Mucosa of descending colon (tissue), 3 donors: ENCODE measurements at regions not wholly inside any gene's neighbourhood (a gene's known extent, or its start where the extent isn't known, plus 50 kb on each side); places are given as distances from the start of the nearest gene placed in this dataset.

ENCODE experiments used
- ATAC-seq: fragments of 200-7000 bp; cut with Tn5 transposase; one replicate; pipeline ENCODE4 v1.9.1; 2020; ENCODE audit warnings: mild to moderate bottlenecking, moderate library complexity
- DNase-seq, 3 donors: peaks; one replicate each; pipeline ENCODE4 v3.0.0-alpha.2; 2020
- H3K36me3 ChIP-seq: fragments of 200-600 bp; one replicate; pipeline ENCODE4 v1.8.0; 2021; ENCODE audit warnings: low read depth, mild to moderate bottlenecking
- H3K4me1 ChIP-seq: fragments of 200-600 bp; one replicate; pipeline ENCODE4 v1.8.0; 2021; ENCODE audit warnings: low read depth, mild to moderate bottlenecking
- H3K4me3 ChIP-seq: fragments of 200-600 bp; one replicate; pipeline ENCODE4 v1.8.0; 2021; ENCODE audit warnings: mild to moderate bottlenecking
- H3K9me3 ChIP-seq: fragments of 200-600 bp; one replicate; pipeline ENCODE4 v1.8.0; 2021; ENCODE audit warnings: mild to moderate bottlenecking
- intact Hi-C, 2 donors: fragments of 100-400 bp; cut with DNase I in 1 of 2; cut with micrococcal nuclease in 1 of 2; formaldehyde crosslinking; loops; one replicate each; pipeline versions ENCODE4 v1.11.0 to v1.11.1; 2022; cut with DNase I, micrococcal nuclease
- TF ChIP-seq, protein P1 (sequence below): fragments of 200-600 bp; IDR thresholded peaks from one replicate; pipeline ENCODE4 v1.8.0; 2022; ENCODE audit warnings: antibody characterized with exemption, mild to moderate bottlenecking
- donor health status: DM: no; HTN: no; CAD: no; lungs with moderate emphysema.
- donor health status: DM: no; HTN: no; CAD: no.
- donor health status: DM: no; HTN: yes; CAD: no.

GRCh38 chr1:60818969-60819701 lies 263.2 kb upstream of the NFIA start:
- Histone ChIP-seq H3K4me3 (no peak overlapping the region), H3K36me3 (no peaks in the 10 kb centered on the region), H3K4me1 (no peaks in the 10 kb centered on the region), H3K9me3 (no peaks in the 10 kb centered on the region)
- intact Hi-C loops, result no loop called here
- no peak for DNase-seq
- ATAC-seq, result no peak
- TF ChIP-seq, protein P1, sequence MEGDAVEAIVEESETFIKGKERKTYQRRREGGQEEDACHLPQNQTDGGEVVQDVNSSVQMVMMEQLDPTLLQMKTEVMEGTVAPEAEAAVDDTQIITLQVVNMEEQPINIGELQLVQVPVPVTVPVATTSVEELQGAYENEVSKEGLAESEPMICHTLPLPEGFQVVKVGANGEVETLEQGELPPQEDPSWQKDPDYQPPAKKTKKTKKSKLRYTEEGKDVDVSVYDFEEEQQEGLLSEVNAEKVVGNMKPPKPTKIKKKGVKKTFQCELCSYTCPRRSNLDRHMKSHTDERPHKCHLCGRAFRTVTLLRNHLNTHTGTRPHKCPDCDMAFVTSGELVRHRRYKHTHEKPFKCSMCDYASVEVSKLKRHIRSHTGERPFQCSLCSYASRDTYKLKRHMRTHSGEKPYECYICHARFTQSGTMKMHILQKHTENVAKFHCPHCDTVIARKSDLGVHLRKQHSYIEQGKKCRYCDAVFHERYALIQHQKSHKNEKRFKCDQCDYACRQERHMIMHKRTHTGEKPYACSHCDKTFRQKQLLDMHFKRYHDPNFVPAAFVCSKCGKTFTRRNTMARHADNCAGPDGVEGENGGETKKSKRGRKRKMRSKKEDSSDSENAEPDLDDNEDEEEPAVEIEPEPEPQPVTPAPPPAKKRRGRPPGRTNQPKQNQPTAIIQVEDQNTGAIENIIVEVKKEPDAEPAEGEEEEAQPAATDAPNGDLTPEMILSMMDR, result no peak

DNA sequence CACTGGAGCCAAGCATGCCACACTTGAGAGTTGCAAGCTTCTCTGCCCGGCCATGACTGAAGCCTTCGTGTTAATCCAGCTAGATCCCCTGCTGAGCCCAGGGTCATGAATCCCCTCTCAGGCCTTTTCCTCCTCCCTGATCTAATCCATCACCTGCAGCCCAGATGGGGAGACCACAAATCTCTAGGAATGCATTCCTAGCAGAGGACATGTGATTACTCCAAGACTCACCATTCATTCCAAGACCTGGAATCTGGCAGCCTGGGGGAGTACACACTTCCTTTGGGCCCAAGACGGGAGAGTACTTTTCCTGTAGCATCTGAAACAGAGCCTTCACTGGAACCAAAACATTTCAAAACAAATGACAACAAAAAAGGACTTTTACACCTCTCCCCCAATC lies 269.3 kb upstream of the NFIA start:
- intact Hi-C loops, result no loop called here
- Histone ChIP-seq H3K4me3 (no peak overlapping the region), H3K4me1 (no peaks in the 10 kb centered on the region), H3K9me3 (no peaks in the 10 kb centered on the region), H3K36me3 (no peaks in the 10 kb centered on the region)
- DNase-seq, result no peak
- TF ChIP-seq, protein P1, result no peak
- no peak for ATAC-seq

- Histone ChIP-seq H3K9me3 (no peaks in the 10 kb centered on the region), H3K4me3 (no peak overlapping the region), H3K4me1 (no peaks in the 10 kb centered on the region), H3K36me3 (no peaks in the 10 kb centered on the region)
- no peak for ATAC-seq
- no peak for DNase-seq
- intact Hi-C loops, result no loop called here
- TF ChIP-seq, protein P1, result no peak
Measured at GRCh38 chr1:60809204-60809980, 273.0 kb upstream of the NFIA start.

- TF ChIP-seq, protein P1, result no peak
- Histone ChIP-seq H3K36me3 (no peaks in the 10 kb centered on the region), H3K9me3 (no peaks in the 10 kb centered on the region), H3K4me1 (no peaks in the 10 kb centered on the region), H3K4me3 (no peak overlapping the region)
- ATAC-seq, result no peak
- no peak for DNase-seq
- intact Hi-C loops, result no loop called here
Measured at GRCh38 chr1:60808676-60809075, 273.7 kb upstream of the NFIA start.

DNA sequence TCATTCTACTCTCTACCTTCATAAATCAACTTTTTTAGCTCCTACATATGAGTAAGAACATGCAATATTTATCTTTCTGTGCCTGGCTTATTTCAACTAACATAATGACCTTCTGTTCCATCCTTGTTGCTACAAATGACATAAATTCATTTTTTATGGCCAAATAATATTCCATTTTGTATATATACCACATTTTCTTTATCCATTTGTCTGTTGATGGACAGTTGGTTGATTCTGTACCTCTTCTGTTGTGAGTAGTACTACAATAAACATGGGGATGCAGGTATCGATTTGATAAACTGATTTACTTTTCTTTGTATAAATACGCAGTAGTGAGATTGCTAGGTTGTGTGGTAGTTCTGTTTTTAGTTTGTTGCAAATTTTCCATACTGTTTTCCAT lies 279.5 kb upstream of the NFIA start:
- H3K9me3 ChIP-seq, result no peaks in the 10 kb centered on the region
- H3K4me3 ChIP-seq, result no peak overlapping the region
- intact Hi-C loops, result no loop called here
- H3K36me3 ChIP-seq, result no peaks in the 10 kb centered on the region
- TF ChIP-seq, protein P1, result no peak
- no peaks in the 10 kb centered on the region for H3K4me1 ChIP-seq
- DNase-seq (no peak), ATAC-seq (no peak)
